Lower leg skin (tissue), 3 donors: ENCODE measurements at regions not wholly inside any gene's neighbourhood (a gene's known extent, or its start where the extent isn't known, plus 50 kb on each side); places are given as distances from the start of the nearest gene placed in this dataset.

Source experiments
- POLR2A ChIP-seq, 2 donors: fragments of 450-650 bp; IDR thresholded peaks; one replicate each; pipeline ENCODE4 v1.6.1; 2016 to 2017; ENCODE audit warnings: antibody characterized with exemption in 2 of 2, mild to moderate bottlenecking in 1 of 2, moderate library complexity in 1 of 2
- TF ChIP-seq, protein P1 (sequence below), 3 donors: fragments of 450-650 bp; IDR thresholded peaks; one replicate each; pipeline ENCODE4 v1.5.1; 2016; ENCODE audit warnings: antibody characterized with exemption in 3 of 3, mild to moderate bottlenecking in 3 of 3, moderate library complexity in 2 of 3

DNA sequence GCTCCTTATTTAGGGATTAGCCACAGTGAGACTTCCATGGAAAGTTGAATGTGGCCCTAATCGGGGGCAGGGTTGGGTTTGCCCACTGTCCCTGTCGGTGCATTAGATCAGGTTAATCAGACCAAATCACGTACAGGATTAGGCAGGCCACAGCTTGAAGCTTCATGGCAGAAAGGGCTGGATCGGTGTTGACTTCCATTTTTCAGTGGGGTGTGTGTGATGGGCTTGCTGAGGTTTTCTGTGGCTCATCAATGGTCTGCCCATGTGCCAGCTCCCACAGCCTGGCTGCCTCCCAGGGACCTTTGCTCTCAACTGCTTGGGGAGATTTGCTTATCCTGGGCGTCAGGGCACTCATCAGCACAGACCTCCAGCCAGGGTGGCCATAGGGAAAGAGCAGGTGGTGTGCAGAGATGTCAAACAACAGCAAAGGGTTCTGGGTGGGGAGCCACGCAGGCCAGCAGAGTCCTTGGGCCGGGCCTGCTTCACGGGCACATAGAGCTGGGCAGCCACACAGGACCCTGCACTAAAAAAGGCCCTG, 130.7 kb downstream of the TFAP2C start:
- TF ChIP-seq, protein P1, sequence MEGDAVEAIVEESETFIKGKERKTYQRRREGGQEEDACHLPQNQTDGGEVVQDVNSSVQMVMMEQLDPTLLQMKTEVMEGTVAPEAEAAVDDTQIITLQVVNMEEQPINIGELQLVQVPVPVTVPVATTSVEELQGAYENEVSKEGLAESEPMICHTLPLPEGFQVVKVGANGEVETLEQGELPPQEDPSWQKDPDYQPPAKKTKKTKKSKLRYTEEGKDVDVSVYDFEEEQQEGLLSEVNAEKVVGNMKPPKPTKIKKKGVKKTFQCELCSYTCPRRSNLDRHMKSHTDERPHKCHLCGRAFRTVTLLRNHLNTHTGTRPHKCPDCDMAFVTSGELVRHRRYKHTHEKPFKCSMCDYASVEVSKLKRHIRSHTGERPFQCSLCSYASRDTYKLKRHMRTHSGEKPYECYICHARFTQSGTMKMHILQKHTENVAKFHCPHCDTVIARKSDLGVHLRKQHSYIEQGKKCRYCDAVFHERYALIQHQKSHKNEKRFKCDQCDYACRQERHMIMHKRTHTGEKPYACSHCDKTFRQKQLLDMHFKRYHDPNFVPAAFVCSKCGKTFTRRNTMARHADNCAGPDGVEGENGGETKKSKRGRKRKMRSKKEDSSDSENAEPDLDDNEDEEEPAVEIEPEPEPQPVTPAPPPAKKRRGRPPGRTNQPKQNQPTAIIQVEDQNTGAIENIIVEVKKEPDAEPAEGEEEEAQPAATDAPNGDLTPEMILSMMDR (IDR thresholded peaks at IDR 0.05) = no peak
- TF ChIP-seq POLR2A (IDR thresholded peaks at IDR 0.05) = no peak
